GM19324 (cell line): ENCODE measurements at regions not wholly inside any gene's neighbourhood (a gene's known extent, or its start where the extent isn't known, plus 50 kb on each side); places are given as distances from the start of the nearest gene placed in this dataset.

Source experiments
- ATAC-seq: cut with Tn5 transposase; IDR thresholded peaks from one replicate; pipeline ENCODE4 v1.9.1; 2021; ENCODE audit warnings: mild to moderate bottlenecking, moderate library complexity; ENCODE audit not compliant: unreplicated experiment, low FRiP score

DNA sequence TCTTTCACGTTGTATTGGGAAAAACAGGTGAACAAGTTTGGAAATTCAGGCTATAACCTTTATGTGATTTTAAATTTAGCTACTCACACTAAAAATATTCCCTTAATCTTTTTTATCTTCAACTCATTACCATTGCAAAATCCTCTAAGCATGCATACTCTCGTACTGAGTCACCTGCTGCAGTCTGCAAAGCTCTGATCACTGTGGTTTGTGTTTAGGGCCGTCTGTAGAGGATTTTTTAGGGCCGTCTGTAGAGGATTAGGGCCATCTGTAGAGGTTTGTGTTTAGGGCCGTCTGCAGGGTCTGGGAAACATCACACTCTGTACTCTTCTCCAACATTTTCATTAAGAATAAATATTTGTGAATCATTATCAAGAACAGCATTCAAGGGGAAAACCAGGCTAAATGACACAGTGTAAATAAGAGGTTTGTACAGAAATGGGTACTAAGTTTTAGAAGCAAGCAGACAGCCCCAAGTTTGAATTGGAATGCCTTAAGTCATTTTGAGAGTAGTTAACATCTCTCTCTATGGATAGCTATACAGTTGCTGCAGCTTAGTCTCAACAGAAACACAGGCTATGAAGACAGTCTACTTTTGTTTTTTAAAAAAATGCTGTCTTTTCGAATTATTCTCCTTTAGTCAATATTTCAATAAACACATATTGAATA lies 155.0 kb upstream of the TSLP start:
- peak; percentile 47 for ATAC-seq

DNA sequence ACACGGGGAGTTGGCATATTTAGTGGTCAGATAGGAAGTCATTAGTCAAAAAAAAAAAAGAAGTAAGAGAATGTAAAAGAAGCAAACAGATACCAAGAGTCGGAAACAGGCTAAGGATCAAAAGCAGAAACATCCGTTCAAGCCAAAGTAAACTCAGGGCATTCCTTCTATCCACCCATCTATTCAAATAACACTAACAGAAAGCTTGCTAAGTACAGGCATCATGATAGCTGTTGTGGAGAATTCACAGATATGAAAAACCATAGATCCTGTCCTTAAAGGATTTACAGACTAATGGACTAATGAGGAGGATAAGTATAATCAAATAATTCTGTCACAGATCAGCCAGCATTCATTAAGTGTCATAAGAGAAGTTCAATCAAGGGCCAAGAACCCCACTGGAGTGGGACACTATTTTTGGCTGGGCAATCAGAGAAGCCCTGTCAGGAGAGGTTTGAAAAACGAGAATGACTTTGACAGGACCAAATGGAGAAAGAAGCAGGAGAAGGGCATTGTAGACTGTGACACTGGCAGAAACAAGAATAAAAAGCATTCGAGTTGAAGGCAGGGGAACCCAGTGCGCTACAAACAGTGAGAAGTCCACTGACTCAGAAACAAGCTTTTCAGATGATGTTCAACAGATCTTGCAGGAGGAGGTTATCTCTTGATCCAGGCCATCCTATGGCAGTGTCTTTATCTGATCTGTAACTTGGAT lies 154.2 kb upstream of the TSLP start:
- ATAC-seq: no peak

DNA sequence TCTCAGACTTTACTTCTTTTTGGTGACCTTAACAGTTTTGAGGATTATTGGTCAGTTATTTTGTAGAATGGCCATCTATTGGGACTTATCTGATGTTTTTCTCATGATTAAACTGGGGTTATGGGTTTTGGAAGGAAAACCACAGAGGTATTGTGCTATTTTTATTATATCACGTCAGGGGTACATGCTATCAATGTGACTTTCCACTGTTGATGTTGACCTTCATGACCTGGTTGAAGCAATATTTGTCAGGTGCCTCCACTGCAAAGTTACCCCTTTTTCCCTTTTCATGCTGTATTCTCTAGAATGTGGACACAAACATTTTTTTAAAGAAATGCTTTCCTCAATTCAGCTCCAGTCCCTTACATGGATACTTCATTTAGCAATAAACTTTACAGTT lies 152.8 kb upstream of the TSLP start:
- no peak for ATAC-seq

DNA sequence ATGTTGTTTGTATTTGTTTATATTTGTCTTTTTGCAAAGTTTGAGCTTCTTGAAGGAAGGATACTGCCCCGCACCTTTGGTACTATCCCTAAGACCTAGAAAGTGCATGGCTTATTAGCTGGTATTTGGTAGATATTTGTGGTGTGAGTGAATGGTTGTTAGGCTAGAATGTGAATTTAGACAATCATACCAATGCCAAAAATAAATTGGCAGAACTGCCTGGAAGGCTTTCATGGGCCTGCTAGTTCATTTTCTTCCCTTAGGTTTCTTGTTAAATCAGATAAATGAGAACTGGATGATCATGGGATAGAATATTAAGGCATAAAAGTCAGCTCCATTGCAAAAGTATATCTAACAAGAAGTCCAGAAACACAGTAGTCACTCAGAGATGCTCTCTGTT lies 147.5 kb upstream of the TSLP start:
- ATAC-seq: no peak

DNA sequence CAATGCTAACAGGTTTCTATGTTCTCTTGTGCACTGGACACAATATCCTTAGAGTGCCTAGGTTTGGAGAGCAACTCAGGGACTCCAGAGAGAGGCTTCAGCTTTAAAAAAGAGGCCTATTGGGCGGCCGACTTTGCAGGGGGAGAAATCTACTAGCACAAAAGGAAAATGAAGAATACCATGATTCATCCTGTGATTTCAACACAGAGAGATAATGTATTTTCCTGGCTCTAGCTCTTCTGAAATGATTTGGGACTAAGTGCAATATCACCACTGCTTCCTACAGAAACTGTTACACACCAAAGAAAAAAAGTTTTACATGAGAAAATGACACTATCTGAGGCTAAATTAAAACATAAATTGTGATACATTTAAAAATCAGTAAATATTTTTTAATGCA lies 146.1 kb upstream of the TSLP start:
- ATAC-seq: no peak

DNA sequence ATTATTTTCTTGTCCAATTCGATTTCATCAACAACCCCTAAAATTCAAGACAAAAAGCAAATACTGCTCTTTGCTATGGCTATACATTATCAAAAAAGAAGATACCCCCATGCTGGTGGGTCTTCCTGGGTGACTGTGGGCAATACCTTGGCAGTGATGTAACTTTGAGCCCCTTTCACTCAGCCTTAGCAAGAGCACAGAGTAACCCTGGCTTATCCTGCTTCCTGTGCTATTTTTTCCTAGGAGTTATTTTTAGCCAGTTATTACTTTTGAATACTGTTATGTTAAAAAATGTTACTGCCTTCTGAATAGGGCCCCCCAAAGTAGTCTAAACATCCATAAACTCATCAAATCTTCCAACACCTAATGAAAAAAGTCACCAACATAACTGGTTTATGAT lies 145.6 kb upstream of the TSLP start:
- ATAC-seq: no peak

DNA sequence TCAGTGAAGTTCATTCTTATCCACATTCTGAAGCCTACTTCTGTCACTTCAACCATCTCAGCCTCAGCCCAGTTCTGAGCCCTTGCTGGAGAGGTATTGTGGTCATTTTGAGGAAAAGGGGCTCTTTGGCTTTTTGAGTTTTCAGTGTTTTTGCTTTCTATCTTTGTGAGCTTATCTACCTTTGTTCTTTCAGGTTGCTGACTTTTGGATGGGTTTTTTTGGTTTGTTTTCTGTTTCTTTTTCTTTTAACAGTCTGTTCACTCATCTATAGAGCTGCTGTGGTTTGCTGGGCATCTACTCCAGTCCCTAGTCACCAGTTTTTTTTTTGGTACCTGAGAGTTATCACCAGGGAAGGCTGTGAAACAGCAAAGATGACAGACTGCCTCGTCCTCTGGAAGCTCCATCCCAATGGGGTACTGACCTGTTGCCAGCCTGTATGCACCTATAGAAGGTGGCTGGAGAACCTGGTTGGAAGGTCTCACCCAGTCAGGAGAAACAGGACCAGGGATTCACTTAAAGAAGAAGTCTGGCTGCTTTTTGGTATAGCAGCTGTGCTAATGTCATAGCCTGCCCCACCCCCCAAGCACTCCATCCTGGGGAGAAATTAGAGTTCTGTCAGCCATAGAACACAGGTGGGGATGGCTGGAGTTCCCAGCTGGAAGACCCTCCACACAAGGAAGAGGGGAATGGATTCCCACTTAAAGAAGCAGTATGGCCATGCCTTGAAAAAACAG lies 138.6 kb upstream of the TSLP start:
- ATAC-seq: no peak

DNA sequence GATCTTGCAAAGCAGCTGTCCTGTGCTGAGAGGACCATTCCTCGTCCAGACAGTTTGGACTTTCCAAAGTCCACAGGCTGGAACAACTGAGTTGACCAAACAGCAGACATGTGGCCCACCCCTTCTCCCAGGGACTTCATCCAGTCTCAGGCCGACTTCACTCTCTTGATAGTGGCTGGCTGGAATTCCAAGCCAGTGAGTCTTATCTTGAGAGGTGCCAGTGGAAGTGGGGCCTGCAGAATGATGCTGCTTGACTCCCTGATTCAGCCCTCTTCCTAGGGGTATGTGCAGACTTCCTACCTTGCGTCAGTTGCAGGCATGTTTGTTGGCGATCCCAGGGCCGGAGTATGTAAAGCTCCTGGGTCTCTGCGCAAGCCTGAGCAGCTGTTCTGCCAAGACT lies 131.4 kb upstream of the TSLP start:
- ATAC-seq: no peak

DNA sequence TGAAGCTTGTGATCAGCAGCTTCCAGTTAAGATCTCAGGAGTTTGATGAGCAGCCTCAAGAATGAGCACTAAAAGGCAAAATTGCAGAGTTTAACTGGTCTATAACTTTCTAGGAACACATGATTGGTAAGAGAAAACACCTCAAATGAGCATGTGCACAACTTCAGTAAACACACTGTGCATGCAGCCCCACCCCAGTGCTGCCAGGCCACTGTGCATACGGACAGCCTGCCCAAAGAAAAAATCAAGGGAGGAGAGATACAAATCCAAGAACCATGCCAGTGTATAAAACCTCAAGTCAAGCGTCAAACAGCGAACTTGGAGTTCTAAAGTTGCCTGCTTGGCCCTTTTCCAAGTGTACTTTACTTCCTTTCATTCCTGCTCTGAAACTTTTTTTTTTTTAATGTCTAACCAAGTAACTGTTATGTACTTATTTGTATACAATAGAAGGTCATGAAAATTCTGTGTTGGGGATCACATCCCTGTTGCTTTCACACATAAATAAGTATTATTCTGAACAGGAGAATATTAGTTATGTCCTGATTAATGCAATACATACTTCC lies 125.6 kb upstream of the TSLP start:
- ATAC-seq: no peak

DNA sequence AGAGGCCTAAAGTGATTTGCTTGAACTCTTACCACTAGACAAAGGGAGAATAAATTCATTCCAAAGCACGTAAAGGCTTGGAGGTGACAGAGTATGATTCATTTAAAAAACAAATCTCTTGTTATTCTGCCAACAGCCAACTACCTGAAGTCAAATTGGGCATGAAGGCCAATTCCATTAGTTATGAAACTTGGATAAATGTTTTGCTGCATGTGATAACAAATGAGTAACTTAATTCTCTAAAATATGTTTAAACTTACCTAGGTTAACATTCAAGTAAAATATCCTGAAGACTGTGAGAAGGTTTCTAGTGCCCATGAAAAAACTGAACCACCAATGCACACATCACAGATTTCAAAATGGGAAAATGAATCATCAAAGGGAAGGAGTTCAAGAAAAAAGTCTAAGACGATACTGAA lies 120.1 kb upstream of the TSLP start:
- no peak for ATAC-seq

DNA sequence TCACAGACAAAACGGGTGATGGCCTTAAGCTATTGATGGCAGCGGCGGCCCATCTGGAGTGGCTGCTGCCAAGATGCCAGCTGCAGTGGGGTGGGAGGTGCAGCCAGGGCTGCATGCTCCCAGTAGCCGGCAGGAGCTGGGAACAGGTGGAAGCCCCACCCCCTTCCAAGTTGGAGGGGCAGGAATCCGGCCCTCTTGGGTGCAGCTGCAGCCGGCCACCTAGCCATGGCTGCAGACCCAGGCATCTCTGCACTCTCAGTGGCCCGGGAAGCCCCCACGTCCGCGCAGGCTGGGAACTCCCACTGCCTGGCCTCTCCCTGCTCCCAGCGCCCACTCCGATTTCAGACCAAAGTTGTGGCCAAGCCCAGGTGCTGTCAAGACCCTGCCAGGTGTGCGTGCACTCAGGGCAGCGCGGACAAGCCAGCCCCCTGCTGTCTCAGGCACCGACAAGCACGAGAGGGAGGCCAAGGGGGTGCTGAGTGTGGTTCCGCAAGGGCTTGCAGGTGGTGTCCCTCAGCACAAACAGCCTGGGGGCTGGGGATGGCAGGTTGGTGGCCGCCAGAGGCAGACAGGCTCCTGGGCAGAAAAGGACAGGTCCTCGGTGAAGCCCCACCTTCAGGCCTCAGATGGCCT lies 115.1 kb upstream of the TSLP start:
- no peak for ATAC-seq

DNA sequence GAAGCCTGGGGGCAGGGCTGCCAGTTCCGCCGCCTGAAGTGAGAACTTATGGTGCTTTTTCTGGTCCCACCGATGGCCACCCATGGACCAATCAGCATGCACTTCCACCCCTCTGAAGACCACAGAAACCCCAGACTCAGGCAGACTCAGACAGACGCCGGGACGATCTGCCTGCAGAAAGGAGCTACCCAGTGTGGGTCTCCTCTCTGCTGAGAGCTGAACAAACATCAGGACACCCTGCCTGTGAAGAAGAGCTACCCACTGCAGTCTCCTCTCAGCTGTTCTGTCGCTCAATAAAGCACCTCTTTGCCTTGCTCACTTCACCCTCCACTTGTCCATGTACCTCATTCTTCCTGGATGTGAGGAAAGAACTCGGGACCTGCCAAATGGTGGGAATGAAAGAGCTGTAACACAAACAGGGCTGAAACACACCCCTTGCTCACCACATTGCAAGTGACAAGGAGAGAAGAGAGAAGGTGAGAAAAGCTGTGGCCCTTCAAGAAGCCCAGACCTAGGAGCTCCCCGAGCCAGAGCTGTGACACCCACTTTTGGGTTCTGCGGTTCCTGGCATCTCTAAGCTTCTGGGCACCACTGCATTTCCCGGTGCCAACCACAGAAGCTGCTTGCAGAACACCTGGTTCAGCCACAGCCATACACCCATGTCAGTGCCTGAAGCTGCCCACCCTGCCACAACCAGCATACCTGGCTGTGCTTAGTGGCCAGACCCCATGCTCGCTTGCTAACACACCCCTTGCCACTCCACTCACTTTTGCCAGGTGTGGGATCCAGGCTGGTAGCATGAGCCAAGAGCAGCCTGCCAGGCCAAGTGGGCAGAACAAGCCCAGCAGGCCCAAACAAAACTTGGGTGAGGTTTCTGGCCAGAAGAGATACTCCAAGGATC lies 114.3 kb upstream of the TSLP start:
- no peak for ATAC-seq

DNA sequence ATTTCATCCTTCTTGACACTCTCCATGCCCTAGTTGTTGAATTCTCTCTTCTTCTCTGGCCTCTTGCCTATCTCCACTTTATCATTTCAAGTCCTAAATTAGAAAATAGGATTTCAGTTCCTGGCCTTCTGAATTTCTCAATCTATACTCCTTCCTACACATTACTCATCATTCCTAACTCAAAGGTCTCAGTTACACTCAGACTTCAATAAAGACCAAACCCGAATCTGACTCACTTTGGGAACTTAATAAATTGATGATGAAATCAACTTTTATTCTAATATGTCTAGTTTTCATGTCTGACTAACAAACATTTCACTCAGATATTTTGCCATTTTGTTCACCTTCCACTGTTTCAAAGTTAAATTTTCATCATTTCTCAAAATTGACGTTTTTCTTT lies 113.6 kb upstream of the TSLP start:
- no peak for ATAC-seq

DNA sequence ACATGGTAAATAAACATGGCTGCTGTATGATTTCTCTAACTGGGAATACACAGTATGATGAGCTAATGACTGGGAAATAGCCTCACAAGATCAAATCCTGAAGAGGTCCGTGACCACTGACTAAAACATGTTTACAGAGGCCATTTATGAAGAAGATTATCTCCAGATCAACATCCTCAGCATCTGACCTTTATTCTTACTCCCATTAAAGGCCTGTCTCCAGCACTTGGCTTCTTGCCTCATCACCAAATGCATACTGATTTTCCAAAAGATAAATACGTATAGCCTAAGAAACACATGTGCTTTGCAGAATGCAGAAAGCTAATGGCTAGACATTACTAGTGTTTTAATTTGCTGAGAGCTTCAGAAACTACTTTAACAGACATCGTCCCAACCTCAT lies 108.0 kb upstream of the TSLP start:
- no peak for ATAC-seq

DNA sequence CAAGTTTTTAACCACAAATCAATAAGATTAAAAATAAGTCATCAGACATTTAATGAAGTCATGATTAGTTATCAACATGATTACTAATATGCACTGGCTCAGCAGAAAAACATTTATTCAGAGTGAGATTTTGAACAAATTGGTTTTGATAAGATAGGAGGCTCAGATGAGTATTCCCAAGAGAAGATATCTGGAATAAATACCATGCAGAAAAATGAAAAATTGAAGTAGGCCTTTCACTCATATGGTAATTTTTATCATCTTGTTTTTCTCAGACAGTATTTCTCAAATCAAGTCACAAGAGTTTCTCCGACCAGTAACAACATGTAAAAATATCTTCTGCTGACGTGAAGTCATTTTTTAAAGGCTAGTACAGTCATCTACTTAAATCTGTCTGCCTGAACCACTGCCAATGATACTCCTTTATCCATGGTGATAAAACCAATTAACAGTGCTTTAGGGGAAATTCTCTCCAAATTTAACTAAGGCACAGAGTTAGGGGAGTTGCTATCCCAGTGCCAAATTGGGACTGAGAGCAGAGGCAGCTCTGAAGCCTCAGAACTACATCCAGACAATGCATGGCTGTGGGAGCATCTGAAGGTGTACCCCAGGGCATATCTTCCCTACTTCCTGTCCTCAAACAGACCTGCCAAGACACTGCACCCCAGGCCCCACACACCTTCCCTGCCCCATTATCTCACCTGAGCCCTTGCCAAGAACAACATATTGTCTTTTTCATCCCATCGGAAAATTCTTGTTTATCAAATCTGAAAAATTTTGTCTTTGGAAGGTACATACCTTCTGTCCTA lies 105.5 kb upstream of the TSLP start:
- no peak for ATAC-seq

DNA sequence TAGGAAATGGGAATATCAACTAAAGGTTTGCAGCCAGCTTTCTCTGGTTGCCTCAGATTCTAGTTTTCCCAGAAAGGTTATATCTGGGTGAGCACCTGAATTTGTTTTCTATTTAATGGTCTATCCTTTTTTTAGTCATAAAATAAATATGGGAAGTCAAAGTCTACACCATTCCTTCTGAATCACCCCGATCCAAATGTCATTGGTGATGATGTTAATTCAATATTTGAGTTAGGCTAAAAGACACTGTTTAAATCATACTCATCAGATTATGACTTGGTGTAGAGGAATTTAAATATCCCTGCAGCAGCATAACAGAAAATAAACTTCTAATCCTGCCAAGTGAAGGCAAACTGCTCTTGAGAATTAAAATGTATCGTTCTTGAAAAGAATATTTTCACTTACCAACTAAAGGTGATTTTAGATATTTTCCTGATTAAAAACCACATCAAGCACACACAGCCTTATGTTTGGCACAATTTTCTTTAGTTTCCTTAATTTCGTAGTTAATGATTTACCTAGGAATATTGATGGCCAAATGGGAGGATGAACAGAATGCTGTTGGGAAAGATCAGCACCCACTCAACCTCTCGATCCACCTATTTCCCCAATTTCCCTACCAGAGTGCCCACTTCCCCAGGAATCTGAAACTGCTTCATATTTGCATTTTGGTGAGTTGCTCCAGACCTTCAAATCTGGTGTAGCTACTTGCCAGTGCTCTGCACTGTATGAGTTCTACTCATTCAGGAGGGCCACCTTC lies 103.1 kb upstream of the TSLP start:
- ATAC-seq: no peak

DNA sequence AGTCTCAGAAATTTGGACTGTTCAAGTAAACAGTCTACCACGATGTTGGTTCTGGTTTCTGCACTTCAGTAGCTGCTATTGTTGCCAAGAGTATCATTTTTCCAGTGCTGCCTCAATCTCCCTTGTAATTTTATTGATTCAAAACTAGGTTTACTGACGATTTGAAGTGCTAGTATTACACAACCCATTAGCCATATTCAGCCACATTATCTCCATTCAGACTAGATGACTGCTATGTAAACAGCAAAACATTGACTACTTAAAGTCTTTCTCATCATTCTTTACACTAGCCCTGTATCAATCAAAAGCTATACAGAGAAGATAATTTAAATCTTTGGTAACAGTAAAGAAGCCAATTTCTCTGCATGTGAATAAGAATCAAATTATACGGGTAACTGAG lies 102.0 kb upstream of the TSLP start:
- no peak for ATAC-seq

DNA sequence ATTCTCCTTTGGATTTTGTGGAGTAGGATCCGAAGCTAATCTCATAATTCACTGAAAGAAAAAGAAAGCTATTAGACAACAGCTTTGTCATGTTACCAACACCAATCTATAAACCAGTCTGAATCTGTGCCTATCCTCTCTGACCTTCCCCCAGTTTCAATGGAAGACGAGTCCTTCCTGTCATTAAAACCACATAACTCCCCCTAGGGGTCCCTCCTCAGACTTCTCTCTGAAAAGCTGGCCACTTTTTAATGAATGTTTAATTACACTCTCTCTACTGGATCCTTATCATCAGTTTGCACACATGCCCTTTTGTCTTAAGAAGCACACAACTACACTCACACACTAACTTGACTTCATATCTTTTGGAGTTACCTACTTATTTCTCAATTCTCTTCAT lies 98.0 kb upstream of the TSLP start:
- no peak for ATAC-seq
